Common myeloid progenitor, CD34-positive (primary cell): ENCODE measurements at regions not wholly inside any gene's neighbourhood (a gene's known extent, or its start where the extent isn't known, plus 50 kb on each side); places are given as distances from the start of the nearest gene placed in this dataset.
A peak's percentile ranks its signal among the peaks of the same experiment; 100 is the strongest.
"Not testable (repeated sequence)": the region's sequence is repeated elsewhere in the genome, so short reads cannot be mapped to it uniquely, and the experiment has no call there.

Experiments
- CTCF ChIA-PET: fragments of 350-600 bp; sonication (Branson Sonifier 250); formaldehyde crosslinking; loops from one replicate; lab custom pipeline; 2021; ENCODE audit warnings: antibody characterized with exemption; lab: Charles Lee
- POLR2A ChIA-PET: fragments of 350-600 bp; sonication (Branson Sonifier 250); formaldehyde crosslinking; loops from one replicate; lab custom pipeline; 2021; ENCODE audit warnings: antibody characterized with exemption; lab: Charles Lee
- DNase-seq, 3 donors: peaks; one replicate each; pipeline versions ENCODE4 v3.0.0 to v3.0.0-alpha.2; 2013
- H3K27ac ChIP-seq, 2 experiments: 1 replicate in 1 of 2; 2 replicates in 1 of 2; pipeline ENCODE4 v1.7.0; 2013; ENCODE audit warnings: inconsistent platforms in 2 of 2, low read length in 2 of 2, mild to moderate bottlenecking in 2 of 2, low read depth in 1 of 2, moderate library complexity in 1 of 2; ENCODE audit not compliant: severe bottlenecking in 2 of 2, insufficient read depth in 1 of 2, poor library complexity in 1 of 2
- H3K27me3 ChIP-seq, 5 experiments: replicated peaks in 2 of 5; 1 replicate in 3 of 5; 2 replicates in 2 of 5; pipeline versions ENCODE4 v1.6.1 to v1.7.0; 2013; ENCODE audit warnings: low read length in 4 of 5, mild to moderate bottlenecking in 2 of 5, moderate library complexity in 2 of 5, inconsistent platforms in 1 of 5; ENCODE audit not compliant: insufficient read depth in 5 of 5, control insufficient read depth in 4 of 5
- H3K36me3 ChIP-seq, 4 experiments: 1 replicate in 2 of 4; 2 replicates in 2 of 4; pipeline versions ENCODE4 v1.6.1 to v1.7.0; 2013; ENCODE audit warnings: low read length in 3 of 4, control low read depth in 1 of 4, mild to moderate bottlenecking in 1 of 4; ENCODE audit not compliant: control insufficient read depth in 4 of 4, insufficient read depth in 4 of 4
- H3K4me1 ChIP-seq, 4 experiments: 1 replicate in 3 of 4; 2 replicates in 1 of 4; pipeline versions ENCODE4 v1.6.1 to v1.7.1; 2013; ENCODE audit warnings: low read length in 3 of 4, mild to moderate bottlenecking in 3 of 4, control low read depth in 1 of 4, inconsistent platforms in 1 of 4, moderate library complexity in 1 of 4; ENCODE audit not compliant: control insufficient read depth in 4 of 4, insufficient read depth in 4 of 4; ENCODE audit errors: control extremely low read depth in 1 of 4
- H3K4me3 ChIP-seq, 7 experiments: 1 replicate in 4 of 7; 2 replicates in 3 of 7; pipeline versions ENCODE4 v1.5.1 to v1.7.0; 2013; ENCODE audit warnings: mild to moderate bottlenecking in 7 of 7, low read length in 6 of 7, moderate library complexity in 6 of 7, inconsistent platforms in 2 of 7, low read depth in 2 of 7, control low read depth in 1 of 7; ENCODE audit not compliant: insufficient read depth in 4 of 7, control insufficient read depth in 1 of 7; ENCODE audit errors: extremely low read depth in 1 of 7
- H3K9me3 ChIP-seq, 5 experiments: 1 replicate in 4 of 5; 2 replicates in 1 of 5; pipeline versions ENCODE4 v1.6.1 to v1.7.1; 2013; ENCODE audit warnings: low read length in 4 of 5, mild to moderate bottlenecking in 2 of 5, inconsistent platforms in 1 of 5, low read depth in 1 of 5, moderate library complexity in 1 of 5; ENCODE audit not compliant: control insufficient read depth in 4 of 5, insufficient read depth in 2 of 5; ENCODE audit errors: control extremely low read depth in 1 of 5
- WGBS: methylation state at CpG from one replicate; pipeline ENCODE4 v1.1.5; 2013; ENCODE audit not compliant: insufficient coverage; 5-methylcytosine and 5-hydroxymethylcytosine counted together

DNA sequence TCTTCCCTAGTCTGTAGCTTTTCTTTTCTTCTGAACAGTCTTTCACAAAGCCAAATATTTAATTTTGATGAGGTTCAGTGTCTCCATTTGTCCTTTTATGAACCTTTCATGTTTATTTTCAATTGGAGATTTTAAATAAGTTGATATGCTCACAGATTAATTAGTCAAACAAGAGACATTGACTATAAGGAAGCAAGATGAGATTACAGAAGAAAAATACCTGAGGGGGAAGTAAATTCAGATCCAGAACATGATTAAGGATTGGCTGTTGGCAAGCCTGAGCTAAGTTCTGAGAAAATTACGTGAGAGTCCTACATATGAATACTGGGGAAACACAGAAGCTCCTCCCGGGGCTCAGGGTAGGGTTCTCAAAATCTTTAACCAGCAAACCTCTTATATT is 1039.8 kb upstream of the SEMA6A start:
- DNase-seq, result no peak
- Histone ChIP-seq H3K4me3 (no peak overlapping the region), H3K36me3 (no peaks in the 10 kb centered on the region), H3K4me1 (no peaks in the 10 kb centered on the region), H3K9me3 (no peaks in the 10 kb centered on the region), H3K27me3 (no peaks in the 10 kb centered on the region), H3K27ac (no peak overlapping the region)
- WGBS, result no CpG with 5 or more reads among the region's 2 CpGs
- ChIA-PET POLR2A (no interaction called here), CTCF (no interaction called here)

DNA sequence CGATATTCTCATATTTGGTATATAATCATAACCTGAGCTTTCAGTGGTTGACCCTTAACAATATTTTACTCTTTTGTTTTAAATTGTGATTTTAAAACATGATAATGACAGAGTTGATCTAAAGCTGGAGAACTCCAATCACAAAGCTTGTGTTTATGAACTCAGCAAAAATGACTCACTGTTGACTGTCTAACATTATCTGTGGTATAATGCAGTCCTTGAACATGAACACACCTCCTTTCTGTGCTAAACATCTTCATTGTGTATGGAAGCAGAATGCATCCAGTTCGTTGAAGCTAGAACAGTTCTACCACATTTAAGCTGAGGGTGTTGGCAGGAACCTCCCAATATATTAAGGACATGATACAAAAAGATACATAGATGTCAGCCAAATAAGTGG is 1030.2 kb upstream of the SEMA6A start:
- Histone ChIP-seq H3K36me3 (no peaks in the 10 kb centered on the region), H3K4me1 (no peaks in the 10 kb centered on the region), H3K27me3 (no peaks in the 10 kb centered on the region), H3K4me3 (no peak overlapping the region), H3K9me3 (no peaks in the 10 kb centered on the region), H3K27ac (no peak overlapping the region)
- ChIA-PET POLR2A (no interaction called here), CTCF (no interaction called here)
- DNase-seq, result no peak
- WGBS, result no CpG with 5 or more reads among the region's 2 CpGs

DNA sequence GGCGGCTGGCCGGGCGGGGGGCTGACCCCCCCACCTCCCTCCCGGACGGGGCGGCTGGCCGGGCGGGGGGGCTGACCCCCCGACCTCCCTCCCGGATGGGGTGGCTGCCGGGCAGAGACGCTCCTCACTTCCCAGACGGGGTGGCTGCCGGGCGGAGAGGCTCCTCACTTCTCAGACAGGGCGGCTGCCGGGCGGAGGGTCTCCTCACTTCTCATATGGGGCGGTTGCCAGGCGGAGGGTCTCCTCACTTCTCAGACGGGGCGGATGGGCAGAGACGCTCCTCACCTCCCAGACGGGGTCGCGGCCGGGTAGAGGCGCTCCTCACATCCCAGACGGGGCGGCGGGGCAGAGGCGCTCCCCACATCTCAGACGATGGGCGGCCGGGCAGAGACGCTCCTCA is 1025.2 kb upstream of the SEMA6A start:
- H3K4me3 ChIP-seq, H3K27me3 ChIP-seq, H3K9me3 ChIP-seq, H3K27ac ChIP-seq, POLR2A ChIA-PET, DNase-seq, H3K36me3 ChIP-seq, CTCF ChIA-PET, H3K4me1 ChIP-seq: not testable (repeated sequence)
- 94% methylated on average over 12 of the region's 36 CpGs for WGBS

DNA sequence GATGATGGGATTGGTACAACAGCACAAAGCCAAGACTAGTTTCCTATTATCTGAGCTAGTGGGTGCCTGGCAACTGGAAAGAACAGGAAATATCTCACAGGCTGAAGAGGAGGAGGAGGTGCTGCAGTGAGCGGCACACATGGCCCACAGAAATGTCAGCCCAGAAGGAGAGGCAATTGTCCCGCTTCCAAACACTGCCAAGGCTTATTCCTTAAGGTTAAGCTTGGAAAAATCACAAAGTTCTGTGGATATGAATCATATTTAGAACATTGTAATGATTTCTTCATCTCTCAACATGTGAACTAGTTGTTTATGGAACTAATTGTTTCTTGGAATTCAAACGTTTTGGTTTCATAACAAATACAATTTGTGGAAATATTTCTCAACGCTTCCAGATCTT is 1019.5 kb upstream of the SEMA6A start:
- no peaks in the 10 kb centered on the region for H3K9me3 ChIP-seq
- H3K4me3 ChIP-seq, result no peak overlapping the region
- no peak overlapping the region for H3K27ac ChIP-seq
- H3K27me3 ChIP-seq, result no peaks in the 10 kb centered on the region
- ChIA-PET CTCF (interaction anchor here (0.9 to 1.5 kb wide), 2 partner anchors 140 to 1366 kb away, joined by 3 read pairs; no protein-coding TSS in a partner anchor), POLR2A (no interaction called here)
- H3K4me1 ChIP-seq, result peaks cover 0 to 2% (median 0%) of the 10 kb centered on the region in 4 experiments
- no peak for DNase-seq
- WGBS, result 56% methylated on average over 1 of the region's 4 CpGs
- H3K36me3 ChIP-seq, result no peaks in the 10 kb centered on the region

DNA sequence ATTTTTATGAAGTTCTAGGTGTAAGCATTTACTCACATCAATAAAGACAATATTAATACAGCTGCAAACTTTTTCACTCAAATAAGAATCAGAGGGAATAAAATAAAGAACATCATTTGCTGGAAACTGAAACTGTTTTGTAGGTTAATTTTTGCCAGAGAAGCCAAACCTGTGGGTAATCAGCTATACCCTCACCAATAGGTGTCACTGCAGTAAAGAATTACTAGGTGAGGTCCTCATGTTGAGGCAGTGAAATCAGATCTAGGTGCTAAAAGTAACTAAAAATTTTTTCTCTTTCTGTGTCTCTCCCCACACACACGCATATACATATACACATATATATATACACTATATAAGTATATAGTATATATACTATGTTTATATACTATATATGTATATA is 1016.3 kb upstream of the SEMA6A start:
- Histone ChIP-seq H3K9me3 (no peaks in the 10 kb centered on the region), H3K27me3 (no peaks in the 10 kb centered on the region), H3K4me3 (no peak overlapping the region), H3K27ac (no peak overlapping the region), H3K36me3 (no peaks in the 10 kb centered on the region), H3K4me1 (peaks cover 0 to 2% (median 0%) of the 10 kb centered on the region in 4 experiments)
- no CpG with 5 or more reads among the region's 1 CpG for WGBS
- DNase-seq, result peak; percentile 38 to 71 (median 69)
- POLR2A ChIA-PET, result no interaction called here
- CTCF ChIA-PET, result interaction anchor here (0.6 to 2.3 kb wide), 6 partner anchors 10 to 1609 kb away, joined by 3 to 13 read pairs (median 3); no protein-coding TSS in a partner anchor

DNA sequence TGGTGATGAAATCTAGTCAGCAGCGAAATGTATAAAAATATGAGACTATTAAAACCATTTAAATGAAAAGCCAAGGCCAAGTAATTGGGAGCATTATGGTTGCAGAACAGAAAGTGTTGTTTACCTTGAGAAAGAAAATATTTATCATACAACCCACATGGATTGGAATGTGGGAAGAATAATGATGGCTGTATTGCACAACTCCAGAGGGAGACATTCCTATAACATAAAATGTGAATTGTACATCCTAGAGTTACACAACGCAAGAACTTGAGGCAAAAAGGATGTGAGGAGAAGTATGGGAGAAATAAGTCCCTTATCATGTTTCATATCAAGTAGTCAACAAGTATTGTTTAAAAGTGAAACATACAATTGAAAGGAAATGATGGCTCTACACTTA is 1014.0 kb upstream of the SEMA6A start:
- Histone ChIP-seq H3K9me3 (no peaks in the 10 kb centered on the region), H3K27ac (no peak overlapping the region), H3K27me3 (no peaks in the 10 kb centered on the region), H3K36me3 (no peaks in the 10 kb centered on the region), H3K4me1 (no peaks in the 10 kb centered on the region), H3K4me3 (no peak overlapping the region)
- ChIA-PET POLR2A (no interaction called here), CTCF (interaction anchor here (1.4 kb wide), 1 partner anchor 1205 kb away, joined by 4 read pairs; no protein-coding TSS in a partner anchor)
- WGBS, result no CpG with 5 or more reads among the region's 2 CpGs
- no peak for DNase-seq

DNA sequence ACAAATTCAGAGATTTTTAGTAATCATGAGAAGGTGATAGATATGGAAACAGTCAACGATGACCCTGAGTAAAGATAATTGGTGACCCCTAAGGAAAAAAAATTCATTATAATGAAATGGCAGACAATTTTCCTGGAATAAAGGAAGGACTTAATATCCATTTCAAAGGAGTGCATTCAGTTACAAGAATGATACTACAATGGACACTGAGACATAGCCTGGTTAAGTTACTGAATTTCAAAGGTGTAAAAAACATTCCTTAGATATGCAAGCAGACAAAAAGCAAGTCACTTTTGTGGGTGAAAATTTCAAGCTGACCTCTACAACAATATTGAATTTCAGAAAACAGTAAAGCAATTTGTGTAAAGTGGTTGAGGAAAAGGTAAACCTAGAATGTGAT is 1012.5 kb upstream of the SEMA6A start:
- no CpG with 5 or more reads among the region's 1 CpG for WGBS
- Histone ChIP-seq H3K27me3 (no peaks in the 10 kb centered on the region), H3K27ac (no peak overlapping the region), H3K4me1 (no peaks in the 10 kb centered on the region), H3K9me3 (no peaks in the 10 kb centered on the region), H3K4me3 (no peak overlapping the region), H3K36me3 (no peaks in the 10 kb centered on the region)
- POLR2A ChIA-PET, result no interaction called here
- DNase-seq, result no peak
- CTCF ChIA-PET, result interaction anchor here (1.2 kb wide), 1 partner anchor 1024 kb away, joined by 3 read pairs; no protein-coding TSS in a partner anchor
